HG03442 (cell line): ENCODE measurements at regions not wholly inside any gene's neighbourhood (a gene's known extent, or its start where the extent isn't known, plus 50 kb on each side); places are given as distances from the start of the nearest gene placed in this dataset.
"Not testable (repeated sequence)": the region's sequence is repeated elsewhere in the genome, so short reads cannot be mapped to it uniquely, and the experiment has no call there.

Source experiments
- ATAC-seq: cut with Tn5 transposase; IDR thresholded peaks from one replicate; pipeline ENCODE4 v1.9.1; 2021; ENCODE audit warnings: mild to moderate bottlenecking, moderate library complexity; ENCODE audit not compliant: unreplicated experiment

DNA sequence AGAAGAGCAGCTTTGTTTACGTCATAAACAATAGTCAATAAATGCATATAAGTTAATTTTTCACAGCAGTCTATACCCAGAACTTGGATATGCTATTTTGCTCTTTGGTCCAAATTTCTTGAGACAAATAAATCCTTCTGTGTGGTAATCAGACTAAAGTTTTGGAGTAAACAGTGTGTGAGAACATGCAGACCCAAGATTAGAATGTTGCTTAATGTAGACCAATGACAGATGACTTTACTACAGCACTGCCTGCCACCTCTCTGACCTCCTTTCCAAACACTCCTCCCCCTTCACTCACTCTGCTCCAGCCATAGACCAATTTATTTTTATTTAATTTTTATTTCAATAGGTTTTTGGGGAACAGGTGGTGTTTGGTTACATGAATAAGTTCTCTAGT lies 115.3 kb upstream of the TANK start:
- no peak for ATAC-seq

- no peak for ATAC-seq
These were observed 114.5 kb upstream of the TANK start for GRCh38 chr2:161045726-161046125.

- no peak for ATAC-seq
These were observed 113.4 kb upstream of the TANK start for GRCh38 chr2:161046876-161047275.

GRCh38 chr2:161048317-161048716 lies 111.9 kb upstream of the TANK start:
- ATAC-seq = no peak

GRCh38 chr2:161049559-161049958 lies 110.7 kb upstream of the TANK start:
- no peak for ATAC-seq

- no peak for ATAC-seq
These were observed 108.0 kb upstream of the TANK start for GRCh38 chr2:161052214-161052613.

- ATAC-seq = no peak
These were observed 104.9 kb upstream of the TANK start for GRCh38 chr2:161055289-161055688.

DNA sequence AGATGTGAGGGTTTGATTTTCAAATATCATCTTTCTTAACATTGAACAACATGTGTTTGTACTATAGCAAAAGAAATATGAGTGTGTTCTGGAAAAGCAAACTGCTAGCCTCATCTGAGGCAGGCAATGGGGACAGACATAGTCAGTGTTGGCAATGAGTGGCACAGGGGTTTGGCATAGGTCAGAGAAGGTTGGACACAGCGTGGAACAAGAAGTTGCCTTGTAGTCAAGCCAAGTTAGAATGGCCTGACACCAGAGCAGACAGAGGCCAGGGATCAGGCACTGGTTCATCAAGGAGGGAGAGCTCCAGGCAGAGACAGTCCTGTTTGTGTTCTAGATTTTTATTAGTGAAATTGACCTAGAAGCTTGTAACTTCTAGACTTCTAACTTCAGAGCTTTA lies 100.8 kb upstream of the TANK start:
- no peak for ATAC-seq

DNA sequence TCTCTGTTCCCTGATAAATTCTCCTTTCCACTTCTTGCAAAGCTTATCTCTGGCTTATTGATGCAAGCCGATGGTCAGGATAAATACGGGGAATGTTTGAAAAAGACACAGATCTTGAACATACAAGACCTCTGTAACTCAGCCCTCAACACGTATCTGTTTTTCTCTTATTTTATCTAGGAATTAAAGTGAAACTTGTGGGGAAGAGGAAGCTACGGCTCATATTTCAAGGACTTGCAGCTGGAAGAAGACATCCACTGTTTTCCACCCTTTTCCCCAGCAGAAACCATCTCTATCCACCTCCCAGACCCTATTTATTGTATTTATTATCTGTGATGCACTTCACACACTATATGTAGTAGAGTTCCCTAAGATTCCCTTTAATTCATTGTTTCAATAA lies 98.4 kb upstream of the TANK start:
- ATAC-seq = no peak

- peak; percentile 93 for ATAC-seq
These were observed 96.9 kb upstream of the TANK start for GRCh38 chr2:161063157-161063945.

DNA sequence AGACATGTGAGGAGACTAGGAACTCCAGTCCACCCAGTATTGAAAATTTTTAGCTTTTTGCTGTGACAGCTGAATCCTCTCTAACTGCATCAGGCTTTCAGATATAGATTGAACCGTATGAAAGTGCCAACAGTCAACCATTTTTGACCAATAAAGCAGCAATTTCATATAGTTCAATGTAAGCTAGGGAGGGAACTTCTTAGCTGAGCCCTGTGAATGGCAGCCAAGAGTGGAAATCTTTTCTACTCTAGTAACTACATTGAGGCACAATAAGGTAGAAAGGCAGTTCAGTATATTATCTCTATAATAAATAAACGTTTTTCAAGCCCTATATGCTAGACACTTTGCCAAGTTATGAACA lies 96.3 kb upstream of the TANK start:
- ATAC-seq = peak; percentile 30

GRCh38 chr2:161067846-161068350 lies 92.3 kb upstream of the TANK start:
- no peak for ATAC-seq

GRCh38 chr2:161068670-161069069 lies 91.6 kb upstream of the TANK start:
- ATAC-seq = no peak

DNA sequence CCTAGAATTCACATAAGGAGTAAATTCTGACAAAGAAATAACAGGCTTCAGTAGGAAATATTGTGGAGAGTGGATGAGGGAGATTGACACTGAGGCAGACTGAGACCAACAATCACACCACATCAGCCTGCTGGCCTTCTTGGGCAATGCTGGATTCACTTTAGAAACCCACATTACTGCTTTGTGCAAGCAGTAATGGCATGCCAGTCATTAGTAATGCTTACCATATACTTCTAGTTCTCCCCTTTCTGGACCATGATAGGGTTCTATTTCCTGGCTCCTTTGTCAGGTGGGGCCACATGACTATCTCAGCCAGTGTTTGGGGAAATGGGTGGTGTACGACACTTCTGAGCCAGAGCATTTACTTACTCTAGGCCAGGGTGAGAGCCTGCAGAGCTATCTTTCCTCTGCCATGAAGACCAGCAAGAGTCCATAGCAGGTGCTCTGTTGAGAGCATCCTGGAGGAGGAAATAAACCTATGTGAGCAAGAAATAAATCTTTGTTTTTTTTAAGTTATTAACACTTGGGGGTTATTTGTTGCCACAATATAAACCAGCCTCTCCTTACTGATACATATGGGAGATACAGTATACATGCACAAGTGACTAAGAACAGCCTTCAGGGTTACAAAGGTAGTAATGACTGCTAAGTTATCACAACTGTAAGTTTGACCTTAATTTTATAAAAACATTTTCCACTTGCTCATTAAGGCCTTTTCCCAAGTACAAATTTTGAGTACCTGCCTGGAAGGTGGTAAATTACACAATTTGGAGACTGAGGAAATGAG lies 89.3 kb upstream of the TANK start:
- ATAC-seq = no peak

DNA sequence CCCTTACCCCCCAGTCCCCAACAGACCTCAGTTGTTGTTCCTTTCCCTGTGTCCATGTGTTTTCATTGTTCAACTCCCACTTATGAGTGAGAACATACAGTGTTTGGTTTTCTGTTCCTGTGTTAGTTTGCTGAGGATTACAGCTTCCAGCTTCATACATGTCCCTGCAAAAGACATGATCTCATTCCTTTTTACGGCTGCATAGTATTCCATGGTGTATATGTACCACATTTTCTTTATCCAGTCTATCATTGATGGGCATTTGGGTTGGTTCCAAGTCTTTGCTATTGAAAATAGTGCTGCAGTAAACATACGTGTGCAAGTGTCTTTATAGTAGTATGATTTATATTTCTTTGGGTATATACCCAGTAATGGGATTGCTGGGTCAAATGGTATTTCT lies 87.8 kb upstream of the TANK start:
- ATAC-seq = not testable (repeated sequence)

DNA sequence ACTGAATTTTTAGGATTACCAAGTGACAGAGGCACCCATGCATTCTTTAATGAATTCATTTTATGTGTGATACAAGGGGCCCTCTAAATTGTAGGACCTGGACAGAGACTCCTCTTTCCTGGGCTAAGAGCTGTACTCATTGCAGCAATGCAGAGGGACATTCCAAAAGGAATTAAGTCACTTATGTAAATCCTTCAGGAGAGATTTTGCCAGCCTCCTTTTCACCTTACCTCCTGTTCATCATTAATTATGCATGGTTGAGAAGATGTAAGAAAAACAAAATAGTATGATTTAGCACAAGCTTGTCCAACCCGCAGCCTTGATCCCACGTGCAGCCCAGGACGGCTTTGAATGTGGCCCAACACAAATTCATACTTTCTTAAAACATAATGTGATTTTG lies 84.5 kb upstream of the TANK start:
- ATAC-seq = no peak

GRCh38 chr2:161076936-161077335 lies 83.3 kb upstream of the TANK start:
- no peak for ATAC-seq

DNA sequence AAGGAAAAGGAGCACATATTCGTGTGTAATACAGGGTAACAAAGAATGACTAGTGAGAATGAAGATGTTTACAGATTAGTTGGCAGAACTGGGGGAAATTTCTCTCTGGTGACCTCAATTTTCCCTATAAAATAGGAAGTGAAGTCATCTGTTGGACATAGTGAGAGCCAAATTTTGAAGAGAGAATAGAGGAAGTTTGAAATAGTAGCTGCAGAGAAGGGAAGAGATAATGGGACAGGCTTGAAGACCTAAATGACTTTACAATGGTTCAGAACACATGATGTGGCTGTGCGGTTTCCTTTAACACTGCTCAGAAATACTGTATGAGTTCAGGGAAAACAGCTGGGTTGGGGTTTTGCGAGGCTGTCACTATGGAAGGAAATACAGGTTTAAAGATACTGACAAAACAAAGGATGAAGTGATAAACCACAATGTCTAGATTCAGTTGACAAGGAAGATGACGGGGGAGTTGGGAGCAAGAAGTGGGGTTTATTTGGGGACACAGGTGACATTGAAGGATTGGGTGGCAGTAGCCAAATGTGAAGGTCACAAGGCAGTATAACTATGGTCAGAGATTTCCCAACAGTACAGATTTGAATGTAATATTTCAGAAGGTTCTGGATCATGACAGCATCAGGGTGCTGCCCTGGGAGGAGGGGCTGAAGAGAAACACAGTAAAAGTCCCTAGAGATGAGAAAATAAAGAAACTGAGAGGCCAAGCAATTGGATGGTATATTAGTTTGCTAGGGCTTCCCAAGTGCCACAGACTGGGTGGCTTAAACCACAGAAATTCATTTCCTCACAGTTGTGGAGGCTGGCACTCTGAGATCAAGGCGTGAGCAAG lies 82.6 kb upstream of the TANK start:
- ATAC-seq = peak; percentile 90

DNA sequence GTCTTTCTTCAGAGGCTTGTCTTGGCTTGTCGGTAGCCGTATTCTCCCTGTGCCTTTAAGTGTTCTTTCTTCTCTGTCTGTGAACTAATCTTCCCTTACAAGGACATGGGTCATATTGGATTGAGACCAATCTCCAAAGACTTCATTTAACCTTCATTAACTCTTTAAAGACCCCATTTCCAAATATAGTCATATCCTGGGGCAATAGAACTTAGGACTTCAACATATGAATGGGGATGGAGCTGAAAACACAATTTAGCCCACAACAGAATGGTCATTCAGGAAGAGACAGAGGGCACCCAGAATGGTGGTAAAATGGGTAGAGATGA lies 82.1 kb upstream of the TANK start:
- no peak for ATAC-seq

DNA sequence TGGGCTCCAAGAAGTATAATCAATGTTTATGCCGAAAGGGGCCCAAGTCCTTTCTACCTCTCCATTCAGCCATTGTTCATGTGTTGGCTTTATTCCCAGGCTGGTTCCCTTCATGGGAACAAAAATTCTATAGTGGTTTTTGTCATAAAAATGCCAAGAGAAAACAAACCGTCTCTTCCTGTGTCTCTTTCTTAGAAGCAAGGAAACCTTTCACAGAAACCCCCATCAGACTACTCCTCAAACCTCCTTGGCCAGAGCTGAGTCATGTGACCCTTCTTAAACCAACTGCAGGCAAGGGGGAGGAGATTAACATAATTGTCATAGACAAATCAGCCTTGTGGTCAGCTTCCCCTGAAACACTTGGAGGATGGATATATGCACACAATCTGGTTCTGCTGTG lies 75.1 kb upstream of the TANK start:
- no peak for ATAC-seq

DNA sequence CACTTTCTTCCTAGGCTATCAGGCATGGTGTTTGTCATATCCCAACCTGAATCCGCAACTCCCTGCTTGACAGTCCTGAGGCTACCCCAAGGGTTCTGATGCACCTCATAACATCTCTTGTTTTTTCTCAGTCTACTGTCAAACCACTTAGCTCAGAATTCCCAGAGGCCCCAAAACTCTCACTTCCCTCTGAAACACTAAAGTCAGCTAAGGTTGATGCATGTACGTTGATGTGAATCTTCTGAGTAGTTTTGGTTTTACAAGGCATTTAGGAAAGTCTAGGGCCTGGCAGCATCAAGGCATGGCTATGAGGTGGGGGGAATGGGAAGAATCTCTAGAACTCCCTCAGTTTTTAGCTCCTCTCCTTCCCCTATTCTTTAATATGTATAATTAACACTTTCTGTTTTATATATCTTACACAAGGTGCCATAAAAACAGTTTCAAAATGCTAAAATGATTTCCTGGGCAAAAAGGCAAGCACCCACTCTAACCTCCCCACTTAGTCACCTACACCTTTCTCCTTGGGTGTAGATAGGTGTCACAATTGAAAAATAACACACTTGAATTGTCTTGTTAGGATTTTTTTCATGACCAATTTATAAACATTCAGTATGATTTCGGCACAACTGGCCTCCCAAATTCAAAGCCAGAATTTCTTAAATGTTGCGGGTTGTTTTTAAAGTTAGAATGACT lies 71.4 kb upstream of the TANK start:
- ATAC-seq = peak; percentile 87
